GM12878 (cell line): ENCODE measurements at regions not wholly inside any gene's neighbourhood (a gene's known extent, or its start where the extent isn't known, plus 50 kb on each side); places are given as distances from the start of the nearest gene placed in this dataset.

Experiments
- ATAC-seq: fragments of 200-7000 bp; cut with Tn5 transposase; 3 replicates; pipeline ENCODE4 v1.9.1; 2020; ENCODE audit warnings: mild to moderate bottlenecking, moderate library complexity
- BruUV-seq: library from RNA; stranded (reverse); fragments of 400-500 nt; replicated peaks from 2 replicates; lab custom pipeline; 2021; lab: Mats Ljungman, UMichigan
- CTCF ChIA-PET: fragments of 300-600 bp; sonication (Branson Sonifier 250); formaldehyde crosslinking; extraction: SDS; loops from one replicate; lab custom pipeline; 2021; ENCODE audit warnings: inconsistent platforms; lab: Yijun Ruan, JAX
- POLR2A ChIA-PET: fragments of 350-600 bp; formaldehyde crosslinking; extraction: SDS; loops from one replicate; lab custom pipeline; 2021; ENCODE audit warnings: inconsistent platforms; lab: Charles Lee
- RAD21 ChIA-PET: fragments of 300-600 bp; sonication (Branson Sonifier 250); formaldehyde crosslinking; loops from one replicate; lab custom pipeline; 2023; ENCODE audit warnings: antibody characterized with exemption; ENCODE audit not compliant: unreplicated experiment; lab: Charles Lee
- SMC1A ChIA-PET: fragments of 300-600 bp; sonication (Branson Sonifier 250); formaldehyde crosslinking; loops from one replicate; lab custom pipeline; 2023; ENCODE audit not compliant: unreplicated experiment, uncharacterized antibody; lab: Charles Lee
- DNase-seq: peaks from one replicate; pipeline ENCODE4 v3.0.0-alpha.2; 2011; ENCODE audit warnings: low read depth, low spot score
- FAIRE-seq: peaks from 3 replicates; lab custom pipeline; 2011; peaks lifted over from hg19 to GRCh38; lab: Jason Lieb, UNC
- H2AFZ ChIP-seq: 2 replicates; pipeline ENCODE4 v1.6.0; 2011; ENCODE audit warnings: low read depth, low read length, control low read depth; ENCODE audit not compliant: control insufficient read depth
- H3K27ac ChIP-seq: 2 replicates; pipeline ENCODE4 v1.5.1; 2011; ENCODE audit warnings: control low read depth; ENCODE audit not compliant: control insufficient read depth, insufficient read depth
- H3K27me3 ChIP-seq, 2 experiments: replicated peaks in 1 of 2; 2 replicates each; pipeline versions ENCODE4 v1.6.0 to v1.6.1; 2011; ENCODE audit warnings: low read length in 1 of 2; ENCODE audit not compliant: control insufficient read depth in 2 of 2, insufficient read depth in 2 of 2
- H3K36me3 ChIP-seq, 2 experiments: 2 replicates each; pipeline ENCODE4 v1.5.1; 2011; ENCODE audit warnings: low read length in 1 of 2; ENCODE audit not compliant: control insufficient read depth in 2 of 2, insufficient read depth in 2 of 2
- H3K4me1 ChIP-seq: 2 replicates; pipeline ENCODE4 v1.6.1; 2011; ENCODE audit warnings: mild to moderate bottlenecking, low read length, moderate library complexity, mixed read lengths; ENCODE audit not compliant: control insufficient read depth, insufficient read depth
- H3K4me2 ChIP-seq: 2 replicates; pipeline ENCODE4 v1.6.0; 2011; ENCODE audit warnings: control low read depth; ENCODE audit not compliant: control insufficient read depth, insufficient read depth
- H3K4me3 ChIP-seq: fragments of 200-600 bp; sonication (generic); 2 replicates; pipeline ENCODE4 v1.5.1; 2016
- H3K79me2 ChIP-seq: 2 replicates; pipeline ENCODE4 v1.6.0; 2011; ENCODE audit warnings: low read length; ENCODE audit not compliant: control insufficient read depth, insufficient read depth
- H3K9ac ChIP-seq: 2 replicates; pipeline ENCODE4 v1.8.0; 2011; ENCODE audit warnings: low read length, control low read depth, mixed read lengths; ENCODE audit not compliant: control insufficient read depth, insufficient read depth
- H3K9me3 ChIP-seq: replicated peaks from 3 replicates; pipeline ENCODE4 v1.5.1; 2011; ENCODE audit warnings: mild to moderate bottlenecking, low read length; ENCODE audit not compliant: control insufficient read depth, insufficient read depth
- H4K20me1 ChIP-seq: 2 replicates; pipeline ENCODE4 v1.6.0; 2011; ENCODE audit not compliant: control insufficient read depth, insufficient read depth
- BCL3 ChIP-seq: IDR thresholded peaks from 2 replicates; pipeline ENCODE4 v1.6.1; 2011; ENCODE audit warnings: borderline replicate concordance, low read depth, mild to moderate bottlenecking, moderate library complexity, low read length; ENCODE audit not compliant: insufficient read depth, poor library complexity, severe bottlenecking
- E2F4 ChIP-seq: IDR thresholded peaks from 2 replicates; pipeline ENCODE4 v1.6.1; 2012; ENCODE audit warnings: low read depth, low read length, improper control_type of control experiment
- FOS ChIP-seq: IDR thresholded peaks from 3 replicates; pipeline ENCODE4 v1.6.1; 2011; ENCODE audit warnings: borderline replicate concordance; ENCODE audit not compliant: insufficient read length; ENCODE audit errors: extremely low read depth
- JUND ChIP-seq: IDR thresholded peaks from 2 replicates; pipeline ENCODE4 v1.6.1; 2012; ENCODE audit warnings: low read depth, mild to moderate bottlenecking, low read length, improper control_type of control experiment, moderate library complexity
- KDM1A ChIP-seq: fragments of 200-600 bp; sonication (generic); IDR thresholded peaks from 2 replicates; pipeline ENCODE4 v1.6.1; 2016; ENCODE audit warnings: borderline replicate concordance
- LARP7 ChIP-seq: fragments of 450-650 bp; IDR thresholded peaks from 2 replicates; pipeline ENCODE4 v1.6.1; 2017; ENCODE audit warnings: mild to moderate bottlenecking
- MYC ChIP-seq: IDR thresholded peaks from 2 replicates; pipeline ENCODE4 v1.6.1; 2011; ENCODE audit warnings: mild to moderate bottlenecking, low read length, moderate library complexity, inconsistent platforms; ENCODE audit not compliant: insufficient read depth, insufficient replicate concordance, insufficient read length, severe bottlenecking
- NBN ChIP-seq: fragments of 450-650 bp; IDR thresholded peaks from 2 replicates; pipeline ENCODE4 v1.6.1; 2016
- PKNOX1 ChIP-seq: fragments of 450-650 bp; IDR thresholded peaks from 2 replicates; pipeline ENCODE4 v1.6.1; 2016; ENCODE audit warnings: mild to moderate bottlenecking
- POLR2AphosphoS5 ChIP-seq: IDR thresholded peaks from 2 replicates; pipeline ENCODE4 v1.6.1; 2011; ENCODE audit warnings: mild to moderate bottlenecking, low read length, inconsistent platforms
- SKIL ChIP-seq: fragments of 450-650 bp; IDR thresholded peaks from 2 replicates; pipeline ENCODE4 v1.6.1; 2017; ENCODE audit warnings: mild to moderate bottlenecking, low read depth, inconsistent platforms; ENCODE audit not compliant: poor library complexity, severe bottlenecking
- SUZ12 ChIP-seq: fragments of 200-600 bp; sonication (generic); IDR thresholded peaks from one replicate; pipeline ENCODE4 v1.6.1; 2018; ENCODE audit warnings: antibody characterized with exemption, mild to moderate bottlenecking; ENCODE audit not compliant: unreplicated experiment
- USF2 ChIP-seq: IDR thresholded peaks from 2 replicates; pipeline ENCODE4 v1.6.1; 2011; ENCODE audit warnings: low read depth, low read length, improper control_type of control experiment, borderline replicate concordance
- WGBS: methylation state at CpG from one replicate; pipeline ENCODE4 v1.1.6; 2016; ENCODE audit warnings: low lambda C conversion rate; ENCODE audit not compliant: insufficient replicate concordance, insufficient coverage; ENCODE audit errors: missing lambda C conversion rate; 5-methylcytosine and 5-hydroxymethylcytosine counted together
- in situ Hi-C: fragments of 300-500 bp; cut with MboI; formaldehyde crosslinking; loops from 9 replicates; pipeline ENCODE4 v1.14.3; 2018; ENCODE audit warnings: mixed read lengths
- intact Hi-C: fragments of 100-400 bp; cut with micrococcal nuclease; formaldehyde crosslinking; loops from one replicate; pipeline ENCODE4 v1.14.2; 2022; ENCODE audit not compliant: unreplicated experiment

- Histone ChIP-seq H3K27me3 (no peaks in the 10 kb centered on the region), H3K79me2 (no peaks in the 10 kb centered on the region), H3K4me1 (peaks cover 1% of the 10 kb centered on the region; the same call in 1 of the 2 replicates), H3K9me3 (peaks cover 14% of the 10 kb centered on the region; the same call in 2 of the 3 replicates), H3K9ac (no peak overlapping the region), H3K4me2 (no peak overlapping the region), H3K4me3 (no peak overlapping the region), H4K20me1 (no peaks in the 10 kb centered on the region), H3K36me3 (no peaks in the 10 kb centered on the region), H3K27ac (no peak overlapping the region), H2AFZ (no peak overlapping the region)
- intact Hi-C loops = no loop called here
- RAD21 ChIA-PET = no interaction called here
- BruUV-seq = no TSS peak
- no peak for ATAC-seq
- POLR2A ChIA-PET = no interaction called here
- no peak for DNase-seq
- in situ Hi-C loops = no loop called here
- 74% methylated on average over 5 of the region's 5 CpGs for WGBS
- CTCF ChIA-PET = interaction anchor here (0.5 to 0.7 kb wide), 2 partner anchors 544 to 574 kb away, joined by 3 read pairs; no protein-coding TSS in a partner anchor
- SMC1A ChIA-PET = interaction anchor here (0.6 kb wide), 1 partner anchor 1068 kb away, joined by 3 read pairs; no protein-coding TSS in a partner anchor
- FAIRE-seq = no peak
- TF ChIP-seq E2F4 (no peak), NBN (no peak), SKIL (no peak), MYC (no peak), FOS (no peak), SUZ12 (no peak), PKNOX1 (no peak), USF2 (no peak), POLR2AphosphoS5 (no peak), BCL3 (no peak), JUND (no peak), LARP7 (no peak), KDM1A (no peak)
Observed at GRCh38 chr2:12407160-12407559, 309.6 kb upstream of the TRIB2 start.
